Adipocyte (in vitro differentiated cells): ENCODE measurements at regions not wholly inside any gene's neighbourhood (a gene's known extent, or its start where the extent isn't known, plus 50 kb on each side); places are given as distances from the start of the nearest gene placed in this dataset.
"Not testable (repeated sequence)": the region's sequence is repeated elsewhere in the genome, so short reads cannot be mapped to it uniquely, and the experiment has no call there.

ENCODE experiments used
- DNase-seq: peaks from one replicate; pipeline ENCODE4 v3.0.0-alpha.2; 2015; ENCODE audit warnings: low read depth
- H3K27me3 ChIP-seq: replicated peaks from 2 replicates; pipeline ENCODE4 v1.7.0; 2013; ENCODE audit warnings: mild to moderate bottlenecking, low read length, moderate library complexity; ENCODE audit not compliant: control insufficient read depth, insufficient read depth
- H3K36me3 ChIP-seq: 2 replicates; pipeline ENCODE4 v1.7.0; 2013; ENCODE audit warnings: low read length, mild to moderate bottlenecking, moderate library complexity; ENCODE audit not compliant: control insufficient read depth, insufficient read depth, severe bottlenecking
- H3K4me1 ChIP-seq: 2 replicates; pipeline ENCODE4 v1.7.0; 2013; ENCODE audit warnings: mild to moderate bottlenecking, low read length, moderate library complexity; ENCODE audit not compliant: control insufficient read depth, insufficient read depth
- H3K4me3 ChIP-seq: 2 replicates; pipeline ENCODE4 v1.7.0; 2013; ENCODE audit warnings: mild to moderate bottlenecking, low read length, moderate library complexity
- H3K9ac ChIP-seq: 2 replicates; pipeline ENCODE4 v1.7.0; 2013; ENCODE audit warnings: mild to moderate bottlenecking, low read length, moderate library complexity
- H3K9me3 ChIP-seq: 2 replicates; pipeline ENCODE4 v1.7.0; 2013; ENCODE audit warnings: mild to moderate bottlenecking, low read length, moderate library complexity; ENCODE audit not compliant: control insufficient read depth

DNA sequence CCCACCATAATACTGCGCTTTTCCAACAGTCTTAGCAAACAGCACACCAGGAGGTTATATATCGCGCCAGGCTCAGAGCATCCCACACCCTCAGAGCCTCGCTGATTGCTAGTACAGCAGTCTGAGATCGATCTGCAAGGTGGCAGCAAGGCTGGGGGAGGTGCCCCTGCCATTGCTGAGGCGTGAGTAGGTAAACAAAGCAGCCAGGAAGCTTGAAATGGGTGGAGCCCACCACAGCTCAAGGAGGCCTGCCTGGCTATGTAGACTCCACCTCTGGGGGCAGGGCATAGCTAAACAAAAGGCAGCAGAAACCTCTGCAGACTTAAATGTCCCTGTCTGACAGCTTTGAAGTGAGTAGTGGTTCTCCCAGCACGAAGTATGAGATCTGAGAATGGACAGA lies 211.5 kb downstream of the HTR1B start:
- not testable (repeated sequence) for DNase-seq, H3K9me3 ChIP-seq, H3K27me3 ChIP-seq, H3K4me1 ChIP-seq, H3K9ac ChIP-seq, H3K4me3 ChIP-seq, H3K36me3 ChIP-seq

DNA sequence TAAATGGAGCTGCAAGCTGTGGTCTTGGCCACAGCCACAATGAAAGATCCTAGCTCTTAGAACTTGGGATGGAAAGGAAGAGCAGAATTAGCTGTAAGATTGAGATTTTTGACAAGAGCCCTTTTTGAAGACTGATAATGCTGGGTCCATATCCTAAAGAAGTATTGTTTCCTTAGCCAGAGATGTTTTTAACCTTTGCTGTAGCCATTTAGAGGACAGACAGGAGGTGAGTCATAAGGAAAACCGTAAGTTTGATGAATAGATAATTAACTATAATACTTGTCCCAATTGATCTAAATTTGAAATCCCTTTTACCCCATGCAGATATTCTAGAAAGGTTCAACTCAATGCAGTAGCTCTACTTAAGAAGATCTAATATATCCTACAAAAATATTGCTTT lies 213.7 kb downstream of the HTR1B start:
- no peaks in the 10 kb centered on the region for H3K36me3 ChIP-seq
- H3K27me3 ChIP-seq: no peaks in the 10 kb centered on the region
- H3K4me1 ChIP-seq: no peaks in the 10 kb centered on the region

DNA sequence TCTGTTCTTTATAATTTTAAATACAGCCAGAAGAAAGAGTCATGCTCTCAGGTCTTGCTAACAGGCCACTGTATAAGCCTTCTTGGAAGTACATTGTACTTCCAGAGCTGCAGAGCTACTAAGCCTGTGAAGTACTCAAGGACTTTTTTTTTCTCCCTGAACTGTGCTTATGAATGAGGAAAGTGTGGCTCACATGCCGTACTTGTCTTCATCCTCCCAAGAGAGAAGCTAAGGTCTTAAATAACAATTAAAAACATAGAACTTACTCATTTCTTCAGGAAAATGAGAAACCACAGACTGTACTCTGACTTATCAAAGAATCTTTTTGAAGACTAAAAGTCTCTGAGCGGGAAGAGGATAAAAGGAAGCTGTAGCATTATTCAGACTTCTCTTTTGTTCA lies 218.3 kb downstream of the HTR1B start:
- Histone ChIP-seq H3K36me3 (no peaks in the 10 kb centered on the region), H3K4me3 (no peak overlapping the region)
- DNase-seq: no peak

More for the DNA sequence above, 213.7 kb downstream of the HTR1B start:
- Histone ChIP-seq H3K9ac (no peak overlapping the region), H3K9me3 (no peaks in the 10 kb centered on the region), H3K4me3 (no peak overlapping the region)
- no peak for DNase-seq

DNA sequence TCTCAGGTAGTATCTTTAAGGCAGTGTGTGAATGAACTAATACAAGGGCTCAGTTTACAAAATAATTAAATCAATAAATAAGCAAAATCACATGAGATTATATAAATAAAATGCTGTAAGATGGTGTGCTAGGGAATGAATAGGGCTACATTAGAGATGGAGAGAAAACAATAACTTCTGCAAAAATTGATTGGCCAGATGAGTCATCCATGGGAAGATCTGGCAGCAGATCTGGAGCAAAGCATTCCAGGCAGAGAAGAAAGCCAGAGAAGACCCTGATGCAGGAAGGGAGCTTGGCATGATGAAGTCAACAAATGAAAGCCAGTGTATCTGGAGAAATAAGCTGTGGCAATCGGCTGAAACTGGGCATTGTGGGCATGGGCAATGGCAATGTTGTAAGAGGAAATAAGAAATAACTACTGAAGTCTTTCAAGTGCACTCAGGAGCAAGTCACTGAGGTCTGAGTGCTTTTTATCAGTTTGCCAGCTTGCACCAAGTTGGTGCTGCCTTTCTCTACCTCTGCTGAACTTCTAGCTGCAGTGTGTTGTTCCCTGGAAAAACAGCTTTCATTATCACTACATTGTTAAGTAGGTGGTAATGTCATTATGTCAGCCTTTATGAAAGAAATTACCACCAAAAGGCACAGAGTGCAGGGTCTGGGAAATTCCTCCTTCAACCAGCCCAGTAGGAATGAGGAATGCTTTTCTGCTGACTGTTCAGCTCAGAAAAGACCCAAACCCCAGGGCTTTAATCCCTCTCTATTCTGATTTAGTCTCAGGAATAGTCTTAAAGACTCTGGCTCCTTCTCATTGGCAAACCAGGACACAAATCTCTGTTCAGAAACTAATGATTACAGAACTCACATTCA lies 231.6 kb downstream of the HTR1B start:
- no peaks in the 10 kb centered on the region for H3K9me3 ChIP-seq
- no peak for DNase-seq
- no peaks in the 10 kb centered on the region for H3K27me3 ChIP-seq
- H3K9ac ChIP-seq: no peak overlapping the region
- H3K4me1 ChIP-seq: no peaks in the 10 kb centered on the region
- no peak overlapping the region for H3K4me3 ChIP-seq
- H3K36me3 ChIP-seq: no peaks in the 10 kb centered on the region

More for the DNA sequence above, 218.3 kb downstream of the HTR1B start:
- no peaks in the 10 kb centered on the region for H3K9me3 ChIP-seq
- no peaks in the 10 kb centered on the region for H3K27me3 ChIP-seq
- H3K9ac ChIP-seq: no peak overlapping the region
- no peaks in the 10 kb centered on the region for H3K4me1 ChIP-seq

DNA sequence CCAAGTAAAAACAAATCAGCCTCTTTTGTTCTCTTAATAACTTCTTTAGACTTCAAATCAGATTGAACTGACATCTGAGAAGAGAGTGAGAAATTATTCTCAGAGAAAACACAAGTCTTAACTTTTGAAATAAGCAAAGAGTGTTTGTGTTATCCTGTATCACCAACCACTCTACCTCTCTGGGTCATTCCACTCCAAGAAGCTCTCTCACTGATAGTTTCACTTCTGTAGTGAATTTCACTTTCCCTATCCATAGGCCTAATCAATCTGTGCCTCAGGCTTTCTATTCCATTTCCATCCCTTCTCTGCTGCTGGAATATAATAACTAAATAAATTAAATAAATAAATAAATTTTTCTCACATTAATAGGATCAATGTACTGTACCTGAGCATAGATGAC lies 235.0 kb downstream of the HTR1B start:
- no peak for DNase-seq
- H3K9ac ChIP-seq: no peak overlapping the region
- no peaks in the 10 kb centered on the region for H3K27me3 ChIP-seq
- H3K36me3 ChIP-seq: no peaks in the 10 kb centered on the region
- H3K4me1 ChIP-seq: no peaks in the 10 kb centered on the region
- no peak overlapping the region for H3K4me3 ChIP-seq
- no peaks in the 10 kb centered on the region for H3K9me3 ChIP-seq

DNA sequence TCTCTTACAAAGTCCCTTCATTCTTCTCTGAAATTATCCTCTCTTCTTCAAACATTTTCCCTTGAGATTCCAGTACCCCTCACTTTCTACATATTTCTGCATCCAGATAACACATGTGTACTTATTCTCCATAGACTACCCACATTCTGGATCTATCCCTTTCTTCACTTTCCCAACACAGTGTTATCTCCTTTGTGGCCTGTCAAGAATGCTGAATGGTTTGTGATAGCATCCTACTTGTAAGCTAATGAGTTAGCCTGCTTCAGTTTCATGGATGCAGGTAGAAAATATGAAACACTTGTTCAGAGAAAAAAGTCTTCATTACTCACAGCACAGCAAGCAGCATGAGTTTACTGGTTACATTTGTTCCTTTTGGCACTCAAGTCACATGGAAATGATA lies 245.4 kb downstream of the HTR1B start:
- Histone ChIP-seq H3K27me3 (no peaks in the 10 kb centered on the region), H3K36me3 (no peaks in the 10 kb centered on the region), H3K9me3 (peaks cover 5% of the 10 kb centered on the region), H3K4me1 (no peaks in the 10 kb centered on the region), H3K9ac (no peak overlapping the region), H3K4me3 (no peak overlapping the region)
- DNase-seq: no peak

DNA sequence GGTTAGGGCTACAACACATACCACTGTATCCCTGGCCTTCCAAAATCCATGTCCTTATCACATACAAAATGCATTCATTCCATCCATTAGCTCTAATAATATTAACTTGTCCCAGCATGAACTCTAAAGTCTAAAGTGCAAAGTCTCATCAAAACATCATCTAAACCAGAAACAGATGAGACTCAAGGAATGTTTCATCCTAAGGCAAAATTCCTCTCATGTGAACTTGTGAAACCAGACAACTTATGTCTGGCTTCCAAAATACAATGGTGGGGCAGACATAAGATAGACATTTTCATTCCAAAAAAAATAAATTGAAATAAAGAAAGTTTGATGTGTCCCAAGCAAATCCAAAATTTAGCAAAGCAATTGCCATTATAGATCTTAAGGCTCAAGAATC lies 257.4 kb downstream of the HTR1B start:
- Histone ChIP-seq H3K9ac (no peak overlapping the region), H3K9me3 (no peaks in the 10 kb centered on the region), H3K27me3 (no peaks in the 10 kb centered on the region), H3K36me3 (no peaks in the 10 kb centered on the region), H3K4me3 (no peak overlapping the region), H3K4me1 (no peaks in the 10 kb centered on the region)
- peak; percentile 43 for DNase-seq

DNA sequence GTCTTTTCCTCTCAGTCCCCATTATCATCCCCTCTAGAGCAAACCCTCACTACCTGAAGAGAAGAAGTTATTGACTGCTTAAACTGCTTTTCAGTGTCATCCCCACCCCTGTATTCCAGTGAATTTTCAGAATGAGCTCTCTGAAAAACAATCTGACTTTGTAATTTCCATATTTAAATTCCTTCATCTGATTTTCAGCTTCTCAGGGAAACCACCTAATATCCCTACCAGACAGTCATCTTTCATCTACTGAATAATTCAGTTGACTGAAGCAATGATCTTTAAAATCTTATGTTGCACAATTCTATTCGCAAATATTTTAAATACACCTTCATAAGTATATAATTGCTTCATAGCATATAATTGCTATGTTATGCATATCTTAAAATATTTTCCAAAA lies 258.7 kb downstream of the HTR1B start:
- Histone ChIP-seq H3K9ac (no peak overlapping the region), H3K4me1 (no peaks in the 10 kb centered on the region), H3K36me3 (no peaks in the 10 kb centered on the region), H3K4me3 (no peak overlapping the region), H3K27me3 (no peaks in the 10 kb centered on the region), H3K9me3 (no peaks in the 10 kb centered on the region)
- no peak for DNase-seq

DNA sequence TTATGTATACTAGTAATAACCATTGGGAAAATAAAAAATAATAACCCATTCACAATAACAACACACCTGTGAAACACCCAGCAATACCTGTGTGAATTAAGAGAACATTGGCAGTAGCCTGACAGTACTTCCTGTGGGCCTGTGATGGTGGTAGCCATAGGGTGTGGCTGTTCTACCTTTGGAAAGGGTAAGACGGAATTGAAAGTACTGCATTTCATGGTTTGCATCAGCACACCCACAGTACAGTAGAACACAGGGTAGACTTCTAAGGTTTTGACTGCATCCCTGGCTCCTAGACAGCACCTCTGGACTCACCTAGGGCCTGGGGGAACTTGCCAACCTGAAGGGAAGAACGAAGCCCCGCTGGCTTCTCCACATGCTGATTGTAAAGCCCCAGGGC lies 279.8 kb downstream of the HTR1B start:
- H3K4me3 ChIP-seq: no peak overlapping the region
- H3K27me3 ChIP-seq: no peaks in the 10 kb centered on the region
- DNase-seq: no peak
- H3K9ac ChIP-seq: no peak overlapping the region
- H3K36me3 ChIP-seq: no peaks in the 10 kb centered on the region
- peaks cover 4% of the 10 kb centered on the region for H3K9me3 ChIP-seq
- no peaks in the 10 kb centered on the region for H3K4me1 ChIP-seq

DNA sequence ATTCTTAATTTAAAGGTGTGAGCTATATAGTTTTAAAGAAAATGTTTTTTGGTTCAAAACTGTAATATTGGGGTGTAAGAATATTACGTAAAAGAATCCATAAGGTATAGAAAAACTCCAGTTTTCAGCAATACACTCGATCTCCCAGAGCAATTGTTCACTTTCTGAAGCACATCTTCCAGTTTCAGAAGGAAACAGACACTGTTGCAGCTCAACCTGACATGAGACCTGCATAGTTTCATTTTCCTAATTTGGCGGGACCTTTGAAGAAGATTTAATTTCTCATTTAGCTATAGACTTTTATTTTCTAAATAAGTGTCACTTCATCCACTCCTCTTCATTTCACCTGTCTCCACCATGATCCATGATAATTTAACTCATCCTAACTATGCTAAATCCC lies 281.5 kb downstream of the HTR1B start:
- Histone ChIP-seq H3K36me3 (no peaks in the 10 kb centered on the region), H3K4me3 (no peak overlapping the region), H3K9me3 (no peaks in the 10 kb centered on the region), H3K9ac (no peak overlapping the region), H3K4me1 (no peaks in the 10 kb centered on the region), H3K27me3 (no peaks in the 10 kb centered on the region)
- DNase-seq: no peak

DNA sequence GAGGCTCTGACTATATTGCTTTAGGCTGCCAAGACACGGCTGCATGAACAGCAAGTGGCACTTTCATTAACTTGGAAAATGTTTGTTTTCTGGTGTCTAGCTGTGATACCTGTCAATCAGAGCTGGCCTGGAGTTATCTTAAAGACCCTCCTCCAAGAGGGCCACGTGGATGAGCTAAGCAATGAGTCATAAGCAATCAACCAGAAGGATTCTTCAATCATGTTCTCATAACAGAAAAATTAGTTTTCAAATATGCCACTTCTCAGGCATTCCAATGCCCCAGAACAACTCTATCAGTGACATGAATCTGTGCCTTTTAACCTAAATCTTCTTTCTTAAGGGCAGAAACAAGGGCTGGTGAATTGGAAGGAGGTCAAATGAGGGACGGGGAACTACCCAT lies 283.0 kb downstream of the HTR1B start:
- Histone ChIP-seq H3K9me3 (no peaks in the 10 kb centered on the region), H3K4me1 (no peaks in the 10 kb centered on the region), H3K36me3 (no peaks in the 10 kb centered on the region), H3K9ac (no peak overlapping the region), H3K4me3 (no peak overlapping the region), H3K27me3 (no peaks in the 10 kb centered on the region)
- DNase-seq: no peak

DNA sequence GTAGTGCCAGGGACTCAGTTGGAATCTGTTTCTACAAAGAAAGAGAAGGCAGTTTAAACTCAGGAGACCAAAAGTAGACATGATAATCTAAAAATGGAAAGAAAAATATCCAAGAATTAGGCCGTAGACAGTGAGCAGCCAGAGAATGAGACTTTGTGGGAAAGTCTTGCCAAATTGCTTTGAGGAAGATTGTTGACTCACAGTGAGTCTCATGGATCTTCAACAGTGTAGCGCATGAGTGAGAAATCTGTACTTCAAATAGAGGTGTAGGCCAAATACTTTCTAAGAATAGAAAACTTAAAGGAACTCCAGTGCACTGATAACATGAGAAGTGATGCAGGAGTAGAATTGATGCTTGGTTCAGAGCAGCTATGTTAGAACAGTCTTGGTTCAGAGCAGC lies 284.5 kb downstream of the HTR1B start:
- DNase-seq: peak; percentile 72
- Histone ChIP-seq H3K27me3 (no peaks in the 10 kb centered on the region), H3K4me1 (no peaks in the 10 kb centered on the region), H3K9me3 (no peaks in the 10 kb centered on the region), H3K9ac (no peak overlapping the region), H3K36me3 (no peaks in the 10 kb centered on the region), H3K4me3 (no peak overlapping the region)
